HL-60 (cell line): ENCODE measurements at regions not wholly inside any gene's neighbourhood (a gene's known extent, or its start where the extent isn't known, plus 50 kb on each side); places are given as distances from the start of the nearest gene placed in this dataset.

Experiments
- DNase-seq, 2 experiments: peaks; one replicate each; pipeline ENCODE4 v3.0.0-alpha.2; 2010 to 2020; ENCODE audit warnings: low read depth in 1 of 2, low spot score in 1 of 2
- H3K27ac ChIP-seq: fragments of 250-450 bp; sonication (Bioruptor Pico); replicated peaks from 2 replicates; pipeline ENCODE4 v1.5.1; 2020; ENCODE audit warnings: mild to moderate bottlenecking, moderate library complexity
- H3K27me3 ChIP-seq: fragments of 250-450 bp; sonication (Bioruptor Pico); 2 replicates; pipeline ENCODE4 v1.5.1; 2021; ENCODE audit warnings: mild to moderate bottlenecking, moderate library complexity; ENCODE audit not compliant: insufficient read depth, poor library complexity, severe bottlenecking
- H3K4me3 ChIP-seq: replicated peaks from 2 replicates; pipeline ENCODE4 v1.5.1; 2011; ENCODE audit warnings: mild to moderate bottlenecking, control low read depth, low read length; ENCODE audit not compliant: insufficient read depth
- CTCF ChIP-seq: IDR thresholded peaks from one replicate; pipeline ENCODE4 v1.5.1; 2011; ENCODE audit warnings: low read length, control low read depth, inconsistent platforms; ENCODE audit not compliant: insufficient read depth
- GABPA ChIP-seq: IDR thresholded peaks from 2 replicates; pipeline ENCODE4 v1.6.1; 2012; ENCODE audit warnings: low read depth
- POLR2AphosphoS5 ChIP-seq: IDR thresholded peaks from 2 replicates; pipeline ENCODE4 v1.6.1; 2012; ENCODE audit warnings: low read depth
- SPI1 ChIP-seq: IDR thresholded peaks from 2 replicates; pipeline ENCODE4 v1.6.1; 2012; ENCODE audit warnings: low read depth, mild to moderate bottlenecking, borderline replicate concordance
- TF ChIP-seq, protein P1 (sequence below): IDR thresholded peaks from 2 replicates; pipeline ENCODE4 v1.6.1; 2012; ENCODE audit warnings: low read depth; ENCODE audit not compliant: insufficient replicate concordance

DNA sequence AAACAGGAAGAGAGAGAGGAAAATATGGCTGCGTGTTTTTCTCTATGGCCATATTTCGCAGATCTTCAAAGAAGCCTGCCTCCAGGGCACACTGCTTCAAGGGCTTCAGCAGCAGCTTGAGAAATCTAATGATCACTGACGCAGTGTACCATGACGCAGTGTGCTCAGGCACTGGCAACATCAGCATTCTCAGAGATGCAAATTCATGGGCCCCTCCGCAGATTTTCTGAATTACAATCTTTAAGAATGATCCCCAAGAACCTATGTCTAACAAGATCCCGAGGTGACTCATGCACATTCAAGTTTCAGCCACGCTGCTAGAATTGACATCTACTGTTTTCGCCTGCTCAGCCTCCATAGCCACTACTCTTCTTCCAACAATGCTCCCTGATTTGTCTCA, 143.9 kb upstream of the ZNF366 start:
- TF ChIP-seq GABPA, result no peak
- no peak for TF ChIP-seq CTCF
- no peak for TF ChIP-seq POLR2AphosphoS5
- no peak overlapping the region for H3K4me3 ChIP-seq
- no peak for DNase-seq
- H3K27ac ChIP-seq, result no peak overlapping the region
- no peaks in the 10 kb centered on the region for H3K27me3 ChIP-seq

DNA sequence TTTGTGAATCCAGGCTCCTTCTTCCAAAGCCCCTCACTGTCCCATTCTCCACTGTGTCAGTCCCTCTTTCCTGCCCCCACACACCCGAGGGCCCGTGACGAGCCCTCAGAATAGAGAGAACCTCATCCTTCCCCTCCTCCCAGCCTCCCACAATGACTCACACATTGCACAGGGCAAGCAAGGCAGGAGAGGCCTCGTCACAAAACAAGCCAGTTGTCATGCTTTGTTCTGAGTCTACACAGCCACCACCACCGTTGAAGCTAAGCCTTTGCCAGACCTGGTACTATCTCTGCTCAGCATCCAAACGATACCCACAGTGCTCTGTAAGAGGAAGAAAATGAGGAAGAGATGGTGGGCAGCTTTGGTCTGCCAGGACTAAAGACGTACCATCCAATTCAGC, 142.2 kb upstream of the ZNF366 start:
- no peak for DNase-seq

DNA sequence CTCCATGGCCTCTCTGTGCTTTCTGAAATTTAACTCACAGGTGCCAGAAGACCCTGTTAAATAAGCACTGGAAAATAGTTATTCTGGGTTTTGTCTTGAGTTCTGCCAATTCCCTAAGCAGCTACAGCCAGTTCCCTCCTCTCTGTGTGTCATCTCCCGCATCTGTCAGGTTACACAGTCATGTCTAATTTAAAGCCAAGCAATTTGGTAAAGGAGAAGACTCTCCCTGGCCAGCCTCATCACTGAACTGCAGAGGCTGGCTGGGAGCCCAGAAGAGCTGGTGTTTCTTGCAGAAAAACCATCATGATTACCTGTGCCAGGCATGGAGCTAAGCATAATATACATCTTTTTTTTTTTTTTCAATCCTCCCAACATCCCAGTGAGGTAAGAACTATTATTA, 141.3 kb upstream of the ZNF366 start:
- DNase-seq, result no peak
- Histone ChIP-seq H3K27me3 (no peaks in the 10 kb centered on the region), H3K27ac (no peak overlapping the region), H3K4me3 (no peak overlapping the region)
- TF ChIP-seq SPI1 (no peak), POLR2AphosphoS5 (no peak), CTCF (no peak), GABPA (no peak)
- TF ChIP-seq, protein P1, sequence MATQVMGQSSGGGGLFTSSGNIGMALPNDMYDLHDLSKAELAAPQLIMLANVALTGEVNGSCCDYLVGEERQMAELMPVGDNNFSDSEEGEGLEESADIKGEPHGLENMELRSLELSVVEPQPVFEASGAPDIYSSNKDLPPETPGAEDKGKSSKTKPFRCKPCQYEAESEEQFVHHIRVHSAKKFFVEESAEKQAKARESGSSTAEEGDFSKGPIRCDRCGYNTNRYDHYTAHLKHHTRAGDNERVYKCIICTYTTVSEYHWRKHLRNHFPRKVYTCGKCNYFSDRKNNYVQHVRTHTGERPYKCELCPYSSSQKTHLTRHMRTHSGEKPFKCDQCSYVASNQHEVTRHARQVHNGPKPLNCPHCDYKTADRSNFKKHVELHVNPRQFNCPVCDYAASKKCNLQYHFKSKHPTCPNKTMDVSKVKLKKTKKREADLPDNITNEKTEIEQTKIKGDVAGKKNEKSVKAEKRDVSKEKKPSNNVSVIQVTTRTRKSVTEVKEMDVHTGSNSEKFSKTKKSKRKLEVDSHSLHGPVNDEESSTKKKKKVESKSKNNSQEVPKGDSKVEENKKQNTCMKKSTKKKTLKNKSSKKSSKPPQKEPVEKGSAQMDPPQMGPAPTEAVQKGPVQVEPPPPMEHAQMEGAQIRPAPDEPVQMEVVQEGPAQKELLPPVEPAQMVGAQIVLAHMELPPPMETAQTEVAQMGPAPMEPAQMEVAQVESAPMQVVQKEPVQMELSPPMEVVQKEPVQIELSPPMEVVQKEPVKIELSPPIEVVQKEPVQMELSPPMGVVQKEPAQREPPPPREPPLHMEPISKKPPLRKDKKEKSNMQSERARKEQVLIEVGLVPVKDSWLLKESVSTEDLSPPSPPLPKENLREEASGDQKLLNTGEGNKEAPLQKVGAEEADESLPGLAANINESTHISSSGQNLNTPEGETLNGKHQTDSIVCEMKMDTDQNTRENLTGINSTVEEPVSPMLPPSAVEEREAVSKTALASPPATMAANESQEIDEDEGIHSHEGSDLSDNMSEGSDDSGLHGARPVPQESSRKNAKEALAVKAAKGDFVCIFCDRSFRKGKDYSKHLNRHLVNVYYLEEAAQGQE, result no peak

More for the DNA sequence above, 142.2 kb upstream of the ZNF366 start:
- H3K27ac ChIP-seq, result no peak overlapping the region
- H3K4me3 ChIP-seq, result no peak overlapping the region
- TF ChIP-seq POLR2AphosphoS5, result no peak
- TF ChIP-seq SPI1, result no peak
- no peak for TF ChIP-seq CTCF
- no peak for TF ChIP-seq GABPA
- TF ChIP-seq, protein P1, result no peak
- H3K27me3 ChIP-seq, result no peaks in the 10 kb centered on the region

GRCh38 chr5:72647806-72648205, 140.6 kb upstream of the ZNF366 start:
- no peaks in the 10 kb centered on the region for H3K27me3 ChIP-seq
- H3K27ac ChIP-seq, result no peak overlapping the region
- H3K4me3 ChIP-seq, result no peak overlapping the region
- no peak for DNase-seq
- TF ChIP-seq CTCF, result no peak
- TF ChIP-seq POLR2AphosphoS5, result no peak
- no peak for TF ChIP-seq SPI1
- no peak for TF ChIP-seq GABPA
- TF ChIP-seq, protein P1, result no peak
